ENCODE measurements at regions not wholly inside any gene's neighbourhood (a gene's known extent, or its start where the extent isn't known, plus 50 kb on each side); places are given as distances from the start of the nearest gene placed in this dataset.

- Histone ChIP-seq H3K4me3 (no peak overlapping the region), H3K27ac (no peak overlapping the region)
Observed at GRCh38 chr5:31137676-31138075, 55.8 kb upstream of the CDH6 start.

- Histone ChIP-seq H3K27ac (no peak overlapping the region), H3K4me3 (no peak overlapping the region)
Observed at GRCh38 chr5:31135542-31135941, 57.9 kb upstream of the CDH6 start.

- Histone ChIP-seq H3K4me3 (no peak overlapping the region), H3K27ac (peak overlapping the region in 1 of 21 experiments; percentile 2)
Observed at GRCh38 chr5:31133488-31133887, 60.0 kb upstream of the CDH6 start.

GRCh38 chr5:31131381-31131891, 62.0 kb upstream of the CDH6 start:
- Histone ChIP-seq H3K27ac (no peak overlapping the region), H3K4me3 (no peak overlapping the region)

GRCh38 chr5:31130676-31131075, 62.8 kb upstream of the CDH6 start:
- peak overlapping the region in 1 of 21 experiments; percentile 41 for H3K27ac ChIP-seq
- no peak overlapping the region for H3K4me3 ChIP-seq

- Histone ChIP-seq H3K4me3 (no peak overlapping the region), H3K27ac (no peak overlapping the region)
Observed at GRCh38 chr5:31124651-31125305, 68.7 kb upstream of the CDH6 start.

GRCh38 chr5:31124026-31124425, 69.5 kb upstream of the CDH6 start:
- H3K4me3 ChIP-seq: no peak overlapping the region
- peak overlapping the region in 3 of 21 experiments; percentile 25 to 50 (median 27) for H3K27ac ChIP-seq

- H3K4me3 ChIP-seq: no peak overlapping the region
- H3K27ac ChIP-seq: peak overlapping the region in 3 of 21 experiments; percentile 9 to 27 (median 25)
Observed at GRCh38 chr5:31122998-31123951, 70.2 kb upstream of the CDH6 start.

- Histone ChIP-seq H3K27ac (no peak overlapping the region), H3K4me3 (no peak overlapping the region)
Observed at GRCh38 chr5:31121224-31121623, 72.3 kb upstream of the CDH6 start.

GRCh38 chr5:31120642-31120948, 72.9 kb upstream of the CDH6 start:
- H3K27ac ChIP-seq: no peak overlapping the region

GRCh38 chr5:31119938-31120641, 73.4 kb upstream of the CDH6 start:
- no peak overlapping the region for H3K27ac ChIP-seq
- H3K4me3 ChIP-seq: no peak overlapping the region

More at GRCh38 chr5:31120642-31120948, 72.9 kb upstream of the CDH6 start:
- H3K4me3 ChIP-seq: no peak overlapping the region

GRCh38 chr5:31116466-31117031, 76.9 kb upstream of the CDH6 start:
- Histone ChIP-seq H3K4me3 (no peak overlapping the region), H3K27ac (no peak overlapping the region)

GRCh38 chr5:31114817-31115216, 78.7 kb upstream of the CDH6 start:
- no peak overlapping the region for H3K4me3 ChIP-seq
- H3K27ac ChIP-seq: no peak overlapping the region

- H3K4me3 ChIP-seq: no peak overlapping the region
- no peak overlapping the region for H3K27ac ChIP-seq
Observed at GRCh38 chr5:31113666-31114350, 79.7 kb upstream of the CDH6 start.

GRCh38 chr5:31113101-31113500, 80.4 kb upstream of the CDH6 start:
- H3K4me3 ChIP-seq: no peak overlapping the region
- no peak overlapping the region for H3K27ac ChIP-seq

- H3K4me3 ChIP-seq: no peak overlapping the region
- H3K27ac ChIP-seq: no peak overlapping the region
Observed at GRCh38 chr5:31107091-31107518, 86.4 kb upstream of the CDH6 start.

- H3K4me3 ChIP-seq: no peak overlapping the region
- no peak overlapping the region for H3K27ac ChIP-seq
Observed at GRCh38 chr5:31106691-31107090, 86.8 kb upstream of the CDH6 start.

- H3K4me3 ChIP-seq: no peak overlapping the region
- no peak overlapping the region for H3K27ac ChIP-seq
Observed at GRCh38 chr5:31106278-31106677, 87.2 kb upstream of the CDH6 start.

GRCh38 chr5:31104775-31105174, 88.7 kb upstream of the CDH6 start:
- Histone ChIP-seq H3K27ac (no peak overlapping the region), H3K4me3 (no peak overlapping the region)

Data from skin epidermis (tissue), 12 donors.